ENCODE measurements at regions not wholly inside any gene's neighbourhood (a gene's known extent, or its start where the extent isn't known, plus 50 kb on each side); places are given as distances from the start of the nearest gene placed in this dataset.

DNA sequence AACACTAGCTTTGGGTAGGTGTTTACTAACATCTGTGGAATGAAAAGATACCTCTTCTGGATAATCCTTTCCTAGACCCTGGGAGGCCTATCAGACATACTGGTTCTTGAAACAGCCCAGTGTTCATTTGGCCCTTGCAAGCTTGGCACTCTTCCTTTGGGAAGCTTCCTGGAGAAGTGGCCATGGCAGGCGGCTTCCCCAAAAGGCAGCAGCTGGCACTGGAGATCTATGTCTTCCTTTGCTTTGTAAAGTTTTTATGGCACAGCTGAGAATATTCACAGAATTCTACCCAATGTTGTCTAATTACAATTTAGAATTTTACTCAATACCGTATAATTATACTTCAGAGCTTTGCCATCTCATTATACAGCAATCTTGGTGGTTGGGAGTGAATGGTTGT, 199.2 kb upstream of the C11orf87 start:
- TF ChIP-seq POLR2AphosphoS5 (IDR thresholded peaks at IDR 0.05; ENCODE audit: low read depth, low read length) (no peak), POLR2A (IDR thresholded peaks at IDR 0.05; ENCODE audit: low read depth, low read length) (no peak)

Measured in GM12892 (cell line).